GM12891 (cell line): ENCODE measurements at regions not wholly inside any gene's neighbourhood (a gene's known extent, or its start where the extent isn't known, plus 50 kb on each side); places are given as distances from the start of the nearest gene placed in this dataset.

Experiments
- POLR2A ChIP-seq: IDR thresholded peaks from 2 replicates; pipeline ENCODE4 v1.6.1; 2011; ENCODE audit warnings: low read depth, low read length, control low read depth
- POLR2AphosphoS5 ChIP-seq: IDR thresholded peaks from 2 replicates; pipeline ENCODE4 v1.6.1; 2011; ENCODE audit warnings: low read depth, low read length, control low read depth

GRCh38 chr1:82700476-82700875 is 899.7 kb downstream of the ADGRL2 start:
- TF ChIP-seq POLR2A (no peak), POLR2AphosphoS5 (no peak)
